ENCODE measurements at regions not wholly inside any gene's neighbourhood (a gene's known extent, or its start where the extent isn't known, plus 50 kb on each side); places are given as distances from the start of the nearest gene placed in this dataset.

DNA sequence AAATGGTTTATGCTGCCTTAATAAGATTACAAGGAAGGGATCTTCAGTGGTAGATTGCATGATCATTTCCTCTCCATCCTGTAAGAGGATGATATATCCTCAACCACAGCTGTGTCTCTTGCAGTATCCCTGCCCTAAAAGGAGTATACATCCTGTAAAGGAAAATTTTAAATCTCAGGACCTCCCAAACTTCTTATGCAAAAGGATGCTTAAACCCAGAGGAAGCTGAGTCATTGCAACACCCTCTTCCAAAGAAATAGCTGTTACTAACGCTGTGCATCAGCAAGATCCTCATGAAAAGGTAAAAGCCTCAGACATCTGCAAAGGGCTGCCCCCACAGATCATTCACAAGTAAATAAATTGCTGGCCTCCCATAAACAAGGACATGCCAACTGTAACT lies 599.0 kb downstream of the PRELID2 start:
- TF ChIP-seq, protein P1, sequence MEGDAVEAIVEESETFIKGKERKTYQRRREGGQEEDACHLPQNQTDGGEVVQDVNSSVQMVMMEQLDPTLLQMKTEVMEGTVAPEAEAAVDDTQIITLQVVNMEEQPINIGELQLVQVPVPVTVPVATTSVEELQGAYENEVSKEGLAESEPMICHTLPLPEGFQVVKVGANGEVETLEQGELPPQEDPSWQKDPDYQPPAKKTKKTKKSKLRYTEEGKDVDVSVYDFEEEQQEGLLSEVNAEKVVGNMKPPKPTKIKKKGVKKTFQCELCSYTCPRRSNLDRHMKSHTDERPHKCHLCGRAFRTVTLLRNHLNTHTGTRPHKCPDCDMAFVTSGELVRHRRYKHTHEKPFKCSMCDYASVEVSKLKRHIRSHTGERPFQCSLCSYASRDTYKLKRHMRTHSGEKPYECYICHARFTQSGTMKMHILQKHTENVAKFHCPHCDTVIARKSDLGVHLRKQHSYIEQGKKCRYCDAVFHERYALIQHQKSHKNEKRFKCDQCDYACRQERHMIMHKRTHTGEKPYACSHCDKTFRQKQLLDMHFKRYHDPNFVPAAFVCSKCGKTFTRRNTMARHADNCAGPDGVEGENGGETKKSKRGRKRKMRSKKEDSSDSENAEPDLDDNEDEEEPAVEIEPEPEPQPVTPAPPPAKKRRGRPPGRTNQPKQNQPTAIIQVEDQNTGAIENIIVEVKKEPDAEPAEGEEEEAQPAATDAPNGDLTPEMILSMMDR (IDR thresholded peaks at IDR 0.05): no peak
- no peak for TF ChIP-seq POLR2A (IDR thresholded peaks at IDR 0.05)
